Transverse colon (tissue), 3 donors: ENCODE measurements at regions not wholly inside any gene's neighbourhood (a gene's known extent, or its start where the extent isn't known, plus 50 kb on each side); places are given as distances from the start of the nearest gene placed in this dataset.

Experiments used
- POLR2A ChIP-seq: fragments of 450-650 bp; IDR thresholded peaks from one replicate; pipeline ENCODE4 v1.6.1; 2016; ENCODE audit warnings: antibody characterized with exemption, mild to moderate bottlenecking, moderate library complexity
- TF ChIP-seq, protein P1 (sequence below), 5 experiments: fragments of 200-600 bp in 3 of 5; fragments of 450-650 bp in 2 of 5; sonication (generic) in 3 of 5; IDR thresholded peaks; 1 replicate in 2 of 5; 2 replicates in 3 of 5; pipeline ENCODE4 v1.5.1; 2016 to 2017; ENCODE audit warnings: antibody characterized with exemption in 5 of 5, inconsistent platforms in 3 of 5, mild to moderate bottlenecking in 2 of 5, moderate library complexity in 1 of 5

DNA sequence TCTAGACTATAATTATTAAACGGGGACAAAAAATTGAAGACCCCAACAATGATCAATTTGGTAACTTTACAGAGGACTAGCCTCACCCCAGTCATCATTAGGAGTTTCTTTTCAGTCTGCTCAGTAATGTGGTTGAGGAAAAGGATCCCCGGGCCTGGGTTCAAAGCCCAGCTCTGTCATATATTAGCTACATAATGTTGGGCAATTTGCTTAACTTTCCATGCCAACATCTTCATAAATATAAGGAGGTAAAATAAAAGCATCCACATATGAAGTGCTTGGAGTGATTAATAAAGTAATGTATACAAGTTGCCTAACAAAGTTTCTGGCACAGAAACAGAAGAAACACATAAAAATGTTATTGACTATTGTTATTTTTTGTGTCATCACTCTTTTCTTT is 53.4 kb upstream of the ANTXR2 start:
- TF ChIP-seq, protein P1, sequence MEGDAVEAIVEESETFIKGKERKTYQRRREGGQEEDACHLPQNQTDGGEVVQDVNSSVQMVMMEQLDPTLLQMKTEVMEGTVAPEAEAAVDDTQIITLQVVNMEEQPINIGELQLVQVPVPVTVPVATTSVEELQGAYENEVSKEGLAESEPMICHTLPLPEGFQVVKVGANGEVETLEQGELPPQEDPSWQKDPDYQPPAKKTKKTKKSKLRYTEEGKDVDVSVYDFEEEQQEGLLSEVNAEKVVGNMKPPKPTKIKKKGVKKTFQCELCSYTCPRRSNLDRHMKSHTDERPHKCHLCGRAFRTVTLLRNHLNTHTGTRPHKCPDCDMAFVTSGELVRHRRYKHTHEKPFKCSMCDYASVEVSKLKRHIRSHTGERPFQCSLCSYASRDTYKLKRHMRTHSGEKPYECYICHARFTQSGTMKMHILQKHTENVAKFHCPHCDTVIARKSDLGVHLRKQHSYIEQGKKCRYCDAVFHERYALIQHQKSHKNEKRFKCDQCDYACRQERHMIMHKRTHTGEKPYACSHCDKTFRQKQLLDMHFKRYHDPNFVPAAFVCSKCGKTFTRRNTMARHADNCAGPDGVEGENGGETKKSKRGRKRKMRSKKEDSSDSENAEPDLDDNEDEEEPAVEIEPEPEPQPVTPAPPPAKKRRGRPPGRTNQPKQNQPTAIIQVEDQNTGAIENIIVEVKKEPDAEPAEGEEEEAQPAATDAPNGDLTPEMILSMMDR (IDR thresholded peaks at IDR 0.05), result no peak
- no peak for TF ChIP-seq POLR2A
